NCI-H187 treated with DMSO at 0.1 percent for 48 hours (cell line): ENCODE measurements at regions not wholly inside any gene's neighbourhood (a gene's known extent, or its start where the extent isn't known, plus 50 kb on each side); places are given as distances from the start of the nearest gene placed in this dataset.

Experiments used
- DNase-seq: peaks from one replicate; lab custom pipeline; 2025; lab: John Stamatoyannopoulos, UW

- no peak for DNase-seq
Measured at GRCh38 chr1:69244211-69244610, 323.5 kb upstream of the LRRC7 start.

GRCh38 chr1:69246109-69246508 is 321.6 kb upstream of the LRRC7 start:
- DNase-seq, result no peak

GRCh38 chr1:69246710-69247109 is 321.0 kb upstream of the LRRC7 start:
- DNase-seq, result no peak

DNA sequence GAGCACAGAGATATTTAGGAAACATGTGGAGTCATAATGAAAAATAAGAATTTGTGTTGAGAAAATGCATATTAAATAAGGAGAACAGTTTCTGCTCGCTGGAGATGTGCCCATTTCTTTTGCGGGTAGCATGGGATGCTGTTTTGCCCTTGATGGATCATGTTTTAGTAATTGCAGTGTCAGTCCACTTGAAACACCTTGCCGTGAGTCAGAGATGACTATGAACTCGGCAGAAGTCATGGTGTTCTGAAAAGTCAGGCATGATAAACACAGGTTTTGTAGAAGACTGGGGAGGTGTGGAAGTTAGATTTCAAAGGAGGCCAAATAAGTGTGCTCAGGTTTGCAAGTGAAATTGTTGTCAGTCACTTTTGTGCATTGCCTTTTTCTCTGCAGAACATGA is 315.0 kb upstream of the LRRC7 start:
- DNase-seq, result no peak

GRCh38 chr1:69256036-69256435 is 311.7 kb upstream of the LRRC7 start:
- DNase-seq, result no peak

GRCh38 chr1:69258842-69259241 is 308.9 kb upstream of the LRRC7 start:
- no peak for DNase-seq

DNA sequence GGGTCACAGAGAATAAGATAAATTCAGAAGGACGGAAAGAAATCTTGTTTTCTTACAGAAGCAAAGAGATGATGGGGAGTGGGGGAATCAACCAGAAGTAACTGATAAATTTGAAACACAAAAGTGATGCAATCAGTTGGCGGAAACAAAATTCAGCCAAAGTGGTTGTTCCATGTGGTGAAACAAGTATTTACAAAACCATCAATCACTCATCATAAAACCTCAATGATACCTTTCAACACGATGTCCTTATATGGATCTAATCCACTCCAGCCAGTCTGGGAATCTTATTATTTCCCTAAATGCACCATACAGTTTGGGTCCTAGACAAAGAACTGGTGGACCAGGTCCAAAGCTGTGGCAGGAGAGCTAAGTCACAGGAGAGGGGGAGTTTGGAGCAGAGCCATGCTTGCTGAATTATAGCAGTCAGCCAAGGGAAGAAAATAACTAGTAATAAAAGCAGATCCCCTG is 303.8 kb upstream of the LRRC7 start:
- no peak for DNase-seq

DNA sequence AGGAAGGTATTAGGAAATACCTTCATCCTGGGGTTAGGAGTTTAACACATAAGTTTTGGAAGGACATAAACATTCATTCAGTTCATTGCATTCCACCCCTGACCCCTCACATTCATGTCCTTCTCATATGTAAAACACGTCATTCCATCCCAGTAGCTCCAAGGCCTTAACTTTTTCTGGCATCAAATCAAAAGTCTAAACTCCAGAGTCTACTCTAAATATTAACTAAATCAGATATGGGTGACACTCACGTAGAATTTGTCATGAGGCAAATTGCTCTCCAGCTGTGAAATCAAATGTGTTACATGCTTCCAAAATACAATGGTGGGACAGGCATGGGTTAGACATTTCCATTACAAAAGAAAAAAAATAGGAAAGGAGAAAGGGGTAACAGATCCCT is 298.2 kb upstream of the LRRC7 start:
- DNase-seq, result no peak

GRCh38 chr1:69271587-69272125 is 296.1 kb upstream of the LRRC7 start:
- no peak for DNase-seq

DNA sequence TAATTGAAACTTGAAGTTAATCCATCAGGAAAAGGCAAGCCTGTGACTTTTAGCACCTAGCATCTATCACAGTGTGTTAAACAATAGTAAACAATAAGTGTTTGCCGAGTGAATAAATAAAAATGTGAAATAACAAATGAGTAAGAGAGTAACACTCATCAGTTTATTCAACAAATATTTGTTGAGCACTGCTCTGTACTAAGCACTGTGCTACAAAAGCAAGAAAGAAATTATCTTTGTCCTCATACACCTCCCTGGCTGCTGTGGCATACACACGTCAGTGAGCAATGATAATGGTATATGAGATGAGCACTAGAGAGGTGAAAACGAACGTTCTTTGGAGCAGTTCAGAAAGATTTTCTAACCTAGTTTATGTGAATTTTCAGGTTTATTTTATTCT is 295.0 kb upstream of the LRRC7 start:
- DNase-seq, result no peak

GRCh38 chr1:69278923-69279322 is 288.8 kb upstream of the LRRC7 start:
- no peak for DNase-seq

DNA sequence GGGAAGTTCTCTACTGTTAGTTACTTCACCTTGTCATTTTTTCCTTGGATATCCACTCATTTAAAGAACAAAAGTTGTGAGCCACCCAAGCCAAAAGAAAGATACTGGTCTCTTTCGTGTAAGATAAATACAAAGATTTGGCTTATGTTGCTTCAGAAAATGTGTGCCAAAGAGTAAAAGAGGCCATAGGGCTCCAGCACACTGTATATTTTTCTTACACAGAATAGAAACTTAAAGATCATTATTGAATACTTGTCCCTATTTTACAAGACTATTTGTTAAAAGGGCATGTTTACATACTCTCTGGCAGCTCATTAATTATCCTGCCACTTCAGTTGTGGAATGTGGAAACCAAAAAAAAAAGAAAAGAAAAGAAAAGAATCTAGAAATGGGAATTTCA is 284.2 kb upstream of the LRRC7 start:
- DNase-seq, result no peak

DNA sequence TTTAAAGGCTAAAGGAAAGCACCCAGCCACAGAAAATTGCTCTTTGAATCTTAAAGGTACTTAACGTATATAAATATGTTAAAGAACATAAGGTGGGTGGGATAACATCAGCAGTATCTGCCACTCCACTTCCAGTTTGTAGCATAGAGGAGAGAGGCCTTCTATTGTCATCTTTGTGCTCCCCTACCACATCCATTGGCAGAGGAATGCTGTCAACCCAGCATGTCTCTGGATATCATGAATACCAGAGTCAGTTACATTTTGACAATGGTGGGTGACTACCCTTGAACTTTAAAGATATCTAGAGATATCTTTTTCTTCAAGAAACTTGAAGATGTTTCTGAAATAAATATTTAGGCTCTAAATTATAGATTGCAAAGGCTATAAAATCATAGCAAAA is 283.2 kb upstream of the LRRC7 start:
- no peak for DNase-seq

GRCh38 chr1:69288416-69288815 is 279.3 kb upstream of the LRRC7 start:
- no peak for DNase-seq

- no peak for DNase-seq
Measured at GRCh38 chr1:69290291-69290690, 277.4 kb upstream of the LRRC7 start.

GRCh38 chr1:69291541-69291940 is 276.2 kb upstream of the LRRC7 start:
- DNase-seq, result no peak

GRCh38 chr1:69292833-69293232 is 274.9 kb upstream of the LRRC7 start:
- DNase-seq, result no peak

GRCh38 chr1:69294171-69294570 is 273.6 kb upstream of the LRRC7 start:
- DNase-seq, result no peak

DNA sequence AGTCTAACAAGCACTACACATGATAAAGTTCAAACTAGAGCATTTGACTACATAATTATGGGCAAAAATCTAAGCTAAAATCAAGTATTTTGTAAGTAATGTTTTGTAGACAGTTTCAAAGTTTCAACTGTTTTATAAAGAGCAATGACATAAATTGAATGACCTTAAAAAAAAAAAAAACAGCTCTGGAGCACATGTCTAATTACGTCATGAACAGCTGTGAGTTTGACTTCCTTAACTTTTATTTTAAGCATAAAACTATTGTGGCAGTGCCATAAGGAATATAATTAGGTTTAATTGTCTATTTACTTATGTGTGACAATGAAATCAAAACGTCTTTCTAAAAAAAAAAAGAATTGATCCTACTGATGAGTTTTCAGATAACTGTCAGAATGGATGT is 272.5 kb upstream of the LRRC7 start:
- no peak for DNase-seq

DNA sequence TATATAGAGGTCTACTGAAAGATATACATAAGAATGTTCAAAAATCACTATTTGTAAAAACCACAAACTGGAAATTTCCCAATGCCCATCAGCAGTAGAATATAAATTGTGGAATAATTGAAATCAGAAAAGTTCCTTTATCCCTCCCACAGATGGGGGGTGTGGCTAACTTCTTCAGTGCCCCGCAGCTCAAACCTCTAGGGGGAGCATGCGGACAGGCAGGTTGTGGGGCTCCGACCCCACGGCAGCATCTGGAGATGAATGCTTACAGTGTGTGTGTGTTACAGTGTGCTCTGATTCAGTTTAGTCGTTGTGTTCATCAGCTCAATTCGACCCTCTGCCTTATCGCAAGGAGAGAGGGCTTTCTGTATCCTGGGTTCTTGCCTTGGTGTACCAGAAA is 262.1 kb upstream of the LRRC7 start:
- DNase-seq, result no peak

- DNase-seq, result no peak
Measured at GRCh38 chr1:69312055-69312732, 255.5 kb upstream of the LRRC7 start.

- DNase-seq, result no peak
Measured at GRCh38 chr1:69313118-69313517, 254.6 kb upstream of the LRRC7 start.

DNA sequence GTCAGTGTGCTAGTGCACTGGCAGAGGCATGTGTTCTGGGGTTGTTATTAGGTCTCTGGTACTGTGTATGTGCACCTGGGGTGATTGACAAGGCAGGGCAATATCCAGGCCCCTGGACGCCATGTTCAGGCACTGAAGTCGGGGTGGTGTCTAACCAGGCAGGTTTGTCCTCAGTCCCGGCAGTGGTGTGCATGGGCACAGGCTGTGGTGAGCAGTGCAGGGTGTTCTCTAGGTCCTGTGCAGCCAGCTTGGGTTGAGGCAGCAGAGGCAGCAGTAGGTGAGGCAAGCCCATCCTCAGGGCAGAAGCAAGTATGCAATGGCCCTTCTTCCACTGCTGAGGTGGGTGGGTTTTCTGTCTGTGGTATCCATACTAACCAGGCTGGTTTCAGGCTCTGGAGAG is 252.3 kb upstream of the LRRC7 start:
- DNase-seq, result no peak

DNA sequence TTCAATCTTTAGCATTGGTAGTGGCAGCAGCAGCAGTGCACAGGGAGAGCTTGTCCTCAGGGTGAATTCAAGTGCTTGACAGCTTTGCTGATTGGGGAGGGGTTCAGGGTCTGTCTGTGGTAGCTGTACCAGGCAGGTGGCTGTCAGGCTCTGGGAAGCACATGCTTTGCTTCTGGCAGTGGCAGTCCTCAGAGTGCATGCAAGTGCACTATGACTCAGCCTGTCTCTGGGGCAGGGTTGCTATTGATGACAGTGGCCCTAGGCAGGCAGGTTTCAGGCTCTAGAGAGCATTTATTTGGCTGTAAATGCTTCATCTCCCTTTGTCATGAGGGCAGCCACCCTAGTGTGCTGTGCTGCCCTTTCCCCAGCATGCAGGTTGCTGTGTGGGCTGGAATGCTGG is 251.9 kb upstream of the LRRC7 start:
- DNase-seq, result no peak
